Stimulated activated naive CD8-positive, alpha-beta T cell treated with anti-CD3 and anti-CD28 coated beads, Interleukin-15, Interleukin-2, amounts not matched to agents 100 U/mL and 50 U/mL, for 24 hours (primary cell): ENCODE measurements at regions not wholly inside any gene's neighbourhood (a gene's known extent, or its start where the extent isn't known, plus 50 kb on each side); places are given as distances from the start of the nearest gene placed in this dataset.
"Not testable (repeated sequence)": the region's sequence is repeated elsewhere in the genome, so short reads cannot be mapped to it uniquely, and the experiment has no call there.

ENCODE experiments used
- ATAC-seq: fragments of 150-1000 bp; cut with Tn5 transposase; one replicate; pipeline ENCODE4 v1.10.0; 2021
- DNase-seq: peaks from one replicate; pipeline ENCODE4 v3.0.0; 2021

DNA sequence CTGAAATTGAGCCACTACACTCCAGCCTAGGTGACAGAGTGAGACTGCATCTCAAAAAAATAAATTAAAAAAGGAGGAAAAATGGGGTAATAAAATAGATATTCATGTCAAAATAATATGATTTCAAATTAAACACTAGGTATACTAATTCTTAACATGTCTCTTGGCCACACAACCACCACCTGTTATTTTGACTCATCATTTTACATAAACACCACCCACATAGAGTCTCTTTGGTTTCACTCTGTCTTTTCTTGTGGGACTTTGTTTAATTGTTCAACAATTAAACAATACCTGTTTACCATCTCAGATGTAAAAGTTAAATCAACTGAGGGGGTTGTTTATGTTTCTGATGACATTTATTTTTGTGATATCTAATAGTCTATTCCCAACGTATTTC lies 476.8 kb upstream of the ADGRB3 start:
- ATAC-seq (no peak), DNase-seq (no peak)

DNA sequence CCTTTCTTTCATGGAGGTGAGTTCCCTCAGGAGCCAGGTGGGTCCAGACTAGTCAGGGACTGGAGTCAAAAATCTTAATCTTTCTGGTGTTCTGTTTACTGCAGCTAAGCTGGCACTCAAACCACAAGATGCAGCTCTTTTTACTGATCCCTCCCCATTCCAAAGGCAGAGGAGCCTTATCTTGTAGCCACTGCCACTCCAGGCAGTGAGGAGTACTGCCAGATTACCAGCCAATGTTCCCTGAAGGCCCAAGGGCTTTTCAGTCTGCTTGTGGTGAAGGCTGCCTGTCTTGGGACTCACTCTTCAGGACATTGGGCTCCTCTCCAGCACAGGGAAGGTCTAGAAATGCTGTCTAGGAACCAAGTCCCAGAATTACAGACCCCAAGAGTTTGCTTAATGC lies 490.4 kb upstream of the ADGRB3 start:
- ATAC-seq: no peak
- DNase-seq: no peak

DNA sequence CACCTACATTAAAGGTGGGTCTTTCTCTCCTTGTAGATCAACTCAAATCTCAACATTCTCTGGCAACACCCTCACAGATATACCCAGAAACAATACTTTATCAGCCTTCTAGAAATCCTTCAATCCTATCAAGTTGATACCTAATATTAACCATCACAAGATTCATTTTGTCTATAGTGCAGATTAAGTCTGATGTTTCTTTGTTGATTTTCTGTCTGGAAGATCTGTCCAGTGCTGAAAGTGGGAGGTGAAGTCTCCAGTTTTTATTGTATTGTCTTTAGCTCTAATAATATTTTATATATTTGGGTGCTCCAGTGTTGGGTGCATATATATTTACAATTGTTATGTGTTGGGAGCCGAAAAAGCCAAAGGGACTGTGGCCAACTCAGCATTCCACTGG lies 493.9 kb upstream of the ADGRB3 start:
- no peak for DNase-seq
- no peak for ATAC-seq

DNA sequence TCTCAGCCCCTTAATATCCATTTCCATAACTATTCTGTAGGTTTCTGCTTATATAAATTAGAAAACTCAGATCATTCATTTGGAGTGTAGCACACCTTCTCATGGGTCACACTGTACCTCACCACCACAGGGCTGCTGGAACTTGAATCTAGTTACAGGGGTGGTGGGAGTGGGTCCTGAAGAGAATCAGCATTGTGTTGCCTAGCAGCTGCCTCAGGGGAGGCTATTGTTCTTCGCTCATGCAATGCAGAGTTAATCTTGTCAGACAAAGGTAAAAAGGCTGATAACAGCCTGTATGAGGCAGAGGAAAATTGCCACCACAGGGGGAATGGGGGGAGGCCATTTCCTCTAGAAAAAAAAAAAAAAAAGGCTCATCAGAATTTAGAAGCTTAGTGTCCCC lies 496.0 kb upstream of the ADGRB3 start:
- ATAC-seq (no peak), DNase-seq (no peak)

DNA sequence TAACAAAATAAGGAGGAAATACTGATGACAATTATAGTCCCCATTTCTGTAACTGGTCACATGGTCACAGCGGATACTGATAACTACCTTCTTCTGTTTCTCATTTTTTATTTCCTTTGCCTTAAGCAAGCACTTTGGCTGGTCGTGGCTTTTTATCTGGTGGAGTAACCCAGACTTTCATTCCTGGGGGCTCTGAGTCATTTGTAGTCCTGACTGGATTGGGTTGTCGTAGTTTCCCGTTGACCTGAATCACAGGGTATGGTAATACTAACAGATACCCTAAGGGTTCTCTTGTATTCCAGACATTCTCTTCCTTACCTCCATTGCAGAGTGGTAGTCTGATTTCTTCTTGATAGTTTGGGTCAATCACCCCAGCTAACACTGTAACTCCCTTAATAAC lies 500.3 kb upstream of the ADGRB3 start:
- ATAC-seq: no peak
- DNase-seq: no peak

DNA sequence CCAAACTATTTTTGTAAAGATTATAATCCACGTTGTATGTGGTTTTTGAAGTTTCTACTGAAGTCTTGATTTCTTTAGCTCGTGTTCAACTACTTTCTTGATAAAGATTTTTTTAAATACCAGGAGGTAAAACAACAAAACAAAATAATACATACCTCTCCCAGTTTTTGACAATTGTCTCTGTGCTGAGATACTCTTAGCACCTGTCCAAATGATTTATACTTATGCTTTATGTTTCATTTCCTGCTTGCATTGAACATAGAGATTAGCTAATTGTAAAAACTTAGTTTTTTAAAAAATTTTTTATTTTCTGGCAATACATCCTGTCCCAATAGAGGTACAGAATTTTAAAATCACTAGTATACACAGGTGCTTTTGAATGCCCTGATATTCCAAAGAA lies 506.9 kb upstream of the ADGRB3 start:
- DNase-seq (no peak), ATAC-seq (no peak)

DNA sequence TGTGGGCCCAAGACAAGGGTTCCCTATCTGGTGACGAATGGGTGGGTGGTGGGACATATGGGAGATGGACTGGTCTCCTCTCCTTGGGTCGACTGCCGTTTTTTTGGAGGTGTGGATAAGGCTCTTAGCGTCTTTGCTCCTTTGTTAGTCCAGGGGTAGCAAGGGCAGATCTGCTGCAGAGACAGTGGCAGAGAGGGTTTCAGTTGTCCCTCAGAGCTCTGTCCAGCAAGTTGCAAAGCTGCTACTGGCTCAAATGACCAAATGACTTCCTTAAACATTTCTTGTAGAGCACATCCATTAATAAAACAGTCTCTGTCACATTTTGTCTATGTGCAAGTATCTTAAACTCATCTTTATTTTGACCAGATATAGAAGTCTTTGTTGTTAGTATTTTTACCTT lies 508.0 kb upstream of the ADGRB3 start:
- ATAC-seq (no peak), DNase-seq (no peak)

DNA sequence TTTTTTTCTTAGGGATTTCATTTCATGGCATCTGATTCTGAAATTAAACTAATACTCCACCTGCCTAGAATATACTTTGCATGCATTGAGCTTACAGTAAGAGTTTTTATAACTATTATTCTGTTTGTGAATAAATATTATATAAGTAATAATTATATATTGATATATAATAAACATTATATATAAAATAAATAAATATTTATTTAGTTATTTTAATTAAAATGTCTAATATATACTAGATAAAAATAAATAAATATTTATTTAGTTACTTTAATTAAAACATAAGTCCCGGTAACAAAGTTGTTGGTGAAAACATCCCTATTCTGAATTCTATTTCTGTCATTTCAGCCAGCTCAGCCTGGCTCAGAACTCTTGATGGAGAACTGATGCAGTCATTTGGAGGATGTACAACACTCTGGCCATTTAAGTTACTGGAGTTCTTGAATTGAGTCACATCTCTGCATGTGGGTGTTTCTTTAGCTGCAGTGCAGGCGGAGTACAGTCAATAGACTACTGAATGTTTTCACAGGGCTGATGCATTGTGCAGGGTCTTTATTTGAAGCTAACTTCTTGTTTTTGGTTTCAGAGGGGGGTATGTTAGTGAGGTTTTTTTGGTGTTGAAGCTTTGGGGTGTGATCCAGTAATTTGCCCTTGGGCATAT lies 508.9 kb upstream of the ADGRB3 start:
- ATAC-seq: no peak
- no peak for DNase-seq

DNA sequence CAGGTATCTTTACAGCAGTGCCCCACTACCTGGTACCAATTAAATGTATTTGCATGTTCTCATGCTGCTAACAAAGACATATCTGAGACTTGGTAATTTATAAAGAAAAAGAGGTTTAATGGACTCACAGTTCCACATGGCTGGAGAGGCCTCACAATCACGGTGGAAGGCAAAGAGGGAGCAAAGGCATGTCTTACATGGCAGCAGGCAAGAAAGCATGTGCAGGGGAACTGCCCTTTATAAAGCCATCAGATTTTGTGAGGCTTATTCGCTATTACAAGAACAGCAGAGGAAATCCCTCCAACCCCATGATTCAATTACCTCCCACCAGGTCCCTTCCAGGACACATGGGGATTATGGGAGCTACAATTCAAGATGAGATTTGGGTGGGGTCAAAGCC lies 512.1 kb upstream of the ADGRB3 start:
- DNase-seq, ATAC-seq: not testable (repeated sequence)

DNA sequence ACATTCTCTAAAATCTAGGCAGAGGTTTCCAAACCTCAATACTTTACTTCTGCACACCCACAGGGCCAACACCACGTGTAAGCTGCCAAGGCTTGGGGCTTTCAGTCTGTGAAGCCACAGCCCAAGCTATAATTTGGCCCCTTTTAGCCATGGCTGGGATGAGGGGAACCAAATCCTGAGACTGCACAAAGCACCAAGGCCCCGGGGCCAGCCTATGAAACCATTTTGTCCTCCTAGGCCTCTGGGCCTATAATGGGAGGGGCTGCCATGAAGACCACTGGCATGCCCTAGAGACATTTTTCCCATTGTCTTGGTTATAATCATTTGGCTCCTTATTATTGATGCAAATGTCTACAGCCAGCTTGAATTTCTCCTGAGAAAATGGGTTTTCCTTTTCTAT lies 513.0 kb upstream of the ADGRB3 start:
- ATAC-seq (no peak), DNase-seq (no peak)

DNA sequence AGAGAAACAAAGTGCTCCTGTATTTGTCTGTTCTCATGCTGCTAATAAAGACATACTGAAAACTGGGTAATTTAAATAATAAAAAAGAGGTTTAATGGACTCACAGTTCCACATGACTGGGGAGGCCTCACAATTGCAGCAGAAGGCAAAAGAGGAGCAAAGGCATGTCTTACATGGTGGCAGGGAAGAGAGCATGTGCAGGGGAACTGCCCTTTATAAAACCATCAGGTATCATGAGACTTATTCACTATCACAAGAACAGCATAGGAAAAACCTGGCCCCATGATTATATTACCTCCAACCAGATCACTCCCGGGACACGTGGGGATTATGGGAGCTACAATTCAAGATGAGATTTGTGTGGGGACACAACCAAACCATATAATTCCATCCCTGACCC lies 514.1 kb upstream of the ADGRB3 start:
- DNase-seq, ATAC-seq: not testable (repeated sequence)

DNA sequence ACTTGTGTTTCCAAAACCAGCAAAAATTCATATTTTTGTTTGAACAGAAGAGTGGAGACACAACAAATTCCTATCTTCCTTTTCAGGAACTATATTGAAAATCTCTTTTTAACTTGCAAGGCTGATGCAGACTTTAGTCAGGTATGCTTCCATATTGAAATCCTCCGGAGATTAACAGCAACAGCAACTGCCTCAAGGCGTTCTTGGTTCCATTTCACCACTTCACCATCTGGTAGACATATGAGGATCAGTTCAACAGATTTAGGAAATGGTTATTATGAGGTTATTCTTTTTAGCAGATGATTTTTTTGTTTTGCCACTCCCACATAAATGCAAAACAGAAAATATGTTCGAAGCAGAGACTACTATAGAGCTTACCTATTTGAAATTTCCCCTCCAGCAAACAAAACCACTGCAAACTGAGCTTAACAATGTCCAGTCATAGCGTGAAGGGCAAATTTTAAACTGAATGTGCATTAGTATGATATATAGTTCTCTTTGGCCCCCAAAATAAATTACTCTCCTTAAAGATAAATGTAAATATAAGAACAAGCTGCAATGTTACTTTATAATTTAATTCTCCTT lies 520.5 kb upstream of the ADGRB3 start:
- no peak for DNase-seq
- no peak for ATAC-seq

DNA sequence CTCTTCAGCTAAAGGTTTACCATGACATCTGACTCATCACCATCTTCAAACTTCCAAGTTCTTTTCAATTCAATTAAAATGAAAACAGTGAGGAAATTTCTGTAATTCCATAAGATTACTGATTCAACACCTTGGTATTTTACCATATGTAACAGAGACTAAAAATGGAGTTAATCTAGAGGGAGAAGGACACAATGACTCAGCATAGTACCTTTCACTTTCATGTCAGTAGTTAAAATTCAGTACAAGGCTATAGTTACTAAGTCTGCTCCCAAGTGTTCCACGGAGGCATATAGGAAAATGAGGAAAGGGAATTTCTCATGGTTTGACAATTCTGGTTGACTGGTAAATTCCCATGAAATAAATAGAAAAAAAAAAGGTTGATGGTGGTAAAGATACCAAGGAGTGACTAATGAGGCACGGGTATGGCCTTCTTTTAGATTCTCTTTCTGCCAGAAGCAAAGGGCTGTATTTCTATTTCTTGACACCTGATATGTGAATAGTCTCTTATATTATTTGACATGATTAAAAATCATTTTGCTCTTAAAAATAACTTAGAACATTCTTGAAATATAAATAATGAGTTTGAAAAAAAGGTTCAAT lies 526.7 kb upstream of the ADGRB3 start:
- ATAC-seq (no peak), DNase-seq (no peak)

DNA sequence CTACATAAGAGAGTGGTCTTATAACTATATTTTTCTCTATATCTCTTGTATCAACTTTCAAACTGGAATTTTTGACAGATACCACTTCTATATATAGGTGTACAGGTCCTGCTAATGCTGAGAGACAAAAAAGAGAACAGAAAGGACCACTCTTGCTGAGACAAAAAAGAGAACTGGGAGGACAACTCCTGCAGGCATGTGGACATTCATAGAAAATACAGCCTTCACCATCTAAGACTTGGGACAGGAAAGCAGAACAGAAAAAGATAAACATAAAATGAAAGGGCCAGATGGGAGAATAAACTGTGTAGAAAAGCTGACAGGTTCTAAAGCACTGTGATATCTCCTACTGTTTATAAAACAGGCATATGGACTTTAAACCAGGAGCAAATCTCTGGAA lies 541.0 kb upstream of the ADGRB3 start:
- DNase-seq (no peak), ATAC-seq (no peak)

DNA sequence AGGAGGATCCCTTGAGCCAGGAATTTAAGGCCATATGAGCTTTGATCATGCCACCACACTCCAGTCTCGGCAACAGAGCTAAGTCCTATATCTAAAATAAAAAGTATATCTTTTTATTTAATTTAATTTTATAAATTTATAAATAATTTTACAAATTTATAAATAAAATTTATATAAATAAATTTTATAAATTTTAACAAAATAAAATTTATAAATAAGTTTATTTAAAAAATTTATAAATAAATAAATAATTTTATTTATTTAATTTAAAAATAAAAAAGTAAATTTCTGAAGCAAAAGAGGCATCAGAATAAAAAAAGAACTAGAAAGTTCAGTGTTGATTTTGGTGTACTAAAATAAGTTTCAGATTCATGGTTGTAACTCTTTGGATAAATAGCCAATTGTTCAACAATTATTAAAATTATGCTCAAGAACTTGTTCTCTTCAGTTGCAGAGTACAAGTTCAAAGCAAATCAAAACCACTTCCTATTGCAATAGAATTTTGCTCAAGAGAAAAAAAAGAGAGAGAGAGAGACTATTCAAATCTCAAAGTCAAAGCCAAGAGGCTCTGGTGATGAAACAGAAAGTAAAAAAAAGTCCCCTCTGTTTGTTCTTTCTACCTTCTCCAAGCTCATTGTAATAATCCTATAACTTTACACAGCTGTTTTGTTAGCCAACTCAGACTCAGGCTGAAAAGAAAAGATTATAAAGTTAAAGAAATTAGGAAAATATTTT lies 547.5 kb upstream of the ADGRB3 start:
- ATAC-seq (no peak), DNase-seq (no peak)

DNA sequence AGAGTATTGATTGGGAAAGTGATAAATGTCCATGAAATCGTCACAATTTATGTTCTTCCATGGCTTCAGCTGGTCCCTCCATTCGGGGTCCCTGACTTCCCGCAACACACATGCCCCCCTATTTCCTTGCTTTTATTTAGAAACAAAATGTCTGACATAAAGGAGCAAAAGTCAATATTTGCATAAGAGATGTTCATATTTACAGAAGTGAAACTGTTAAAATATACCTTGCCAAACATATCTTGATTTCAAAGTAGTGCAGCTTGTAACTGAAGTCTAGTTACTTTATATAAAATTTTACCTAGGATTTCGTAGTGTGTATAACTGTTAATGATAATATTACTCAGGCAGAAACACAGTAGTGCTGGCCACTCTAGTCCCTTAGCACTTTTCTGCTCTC lies 548.9 kb upstream of the ADGRB3 start:
- no peak for DNase-seq
- ATAC-seq: no peak

DNA sequence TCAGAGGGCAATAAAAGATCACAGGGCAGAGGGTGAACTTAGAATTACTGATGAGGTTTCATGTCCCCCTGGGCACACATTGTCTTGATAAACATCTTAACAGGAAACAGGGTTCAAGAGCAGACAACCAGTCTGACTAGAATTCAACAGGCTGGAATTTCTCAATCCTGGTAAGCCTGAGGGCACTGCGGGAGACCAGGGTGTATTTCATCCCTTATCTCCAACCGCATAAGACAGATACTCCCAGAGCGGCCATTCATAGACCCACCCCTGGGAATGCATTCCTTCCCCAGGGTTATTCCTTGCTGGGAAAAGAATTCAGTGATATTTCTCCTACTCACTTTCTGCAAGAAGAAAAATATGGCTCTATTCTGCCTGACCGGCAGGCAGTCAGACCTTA lies 549.5 kb upstream of the ADGRB3 start:
- not testable (repeated sequence) for ATAC-seq, DNase-seq

DNA sequence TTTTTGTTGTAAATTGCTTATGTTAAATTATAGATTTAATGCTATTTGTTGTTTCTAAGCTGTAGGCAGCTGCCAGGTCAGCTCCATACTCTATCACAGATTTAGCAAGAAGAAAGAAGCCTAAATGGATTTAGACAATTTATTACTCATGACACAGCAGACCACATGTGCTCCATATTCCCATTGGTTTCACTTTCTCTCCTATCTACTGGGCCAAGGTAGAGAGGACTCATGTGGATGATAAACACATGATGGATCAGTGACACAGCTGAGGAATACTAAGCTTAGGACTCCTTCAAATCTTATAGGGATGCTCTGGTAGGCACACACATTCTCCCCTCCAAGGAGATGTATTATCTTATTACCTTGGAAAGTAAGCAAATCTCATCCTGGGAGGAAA lies 553.0 kb upstream of the ADGRB3 start:
- DNase-seq: no peak

DNA sequence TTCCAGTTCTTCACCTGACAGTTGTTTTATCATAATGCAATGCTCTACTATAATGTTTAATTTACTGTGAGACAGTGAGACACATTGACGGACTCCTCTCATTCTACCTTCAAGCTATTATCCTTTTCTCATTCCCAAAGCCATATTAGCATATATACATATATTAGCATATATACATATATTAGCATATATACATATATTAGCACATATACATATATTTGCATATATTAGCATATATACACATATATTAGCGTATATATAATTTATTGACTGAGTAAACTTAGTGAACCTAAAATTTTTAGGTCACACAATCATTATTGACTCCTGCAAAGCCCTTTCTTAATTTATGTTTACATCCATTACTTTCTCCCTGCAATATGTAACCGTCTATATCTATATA lies 555.0 kb upstream of the ADGRB3 start:
- no peak for ATAC-seq
- DNase-seq: no peak

More for the DNA sequence above, 553.0 kb upstream of the ADGRB3 start:
- no peak for ATAC-seq

DNA sequence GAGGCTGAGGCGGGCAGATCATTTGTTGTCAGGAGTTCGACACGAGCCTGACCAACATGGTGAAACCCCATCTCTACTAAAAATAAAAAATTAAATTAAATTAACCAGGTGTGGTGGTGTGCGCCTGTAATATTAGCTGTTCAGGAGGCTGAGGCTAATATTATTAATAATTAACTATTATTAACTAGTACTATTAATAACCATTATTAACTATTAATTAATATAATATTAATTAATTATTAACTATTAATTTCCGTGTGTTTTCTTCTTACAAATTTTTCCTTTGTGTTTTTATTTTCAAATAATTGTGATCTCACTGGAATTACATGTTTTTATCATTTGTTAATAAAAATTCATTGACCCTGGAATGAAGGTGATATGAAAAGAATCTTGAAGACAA lies 557.4 kb upstream of the ADGRB3 start:
- ATAC-seq (no peak), DNase-seq (no peak)

DNA sequence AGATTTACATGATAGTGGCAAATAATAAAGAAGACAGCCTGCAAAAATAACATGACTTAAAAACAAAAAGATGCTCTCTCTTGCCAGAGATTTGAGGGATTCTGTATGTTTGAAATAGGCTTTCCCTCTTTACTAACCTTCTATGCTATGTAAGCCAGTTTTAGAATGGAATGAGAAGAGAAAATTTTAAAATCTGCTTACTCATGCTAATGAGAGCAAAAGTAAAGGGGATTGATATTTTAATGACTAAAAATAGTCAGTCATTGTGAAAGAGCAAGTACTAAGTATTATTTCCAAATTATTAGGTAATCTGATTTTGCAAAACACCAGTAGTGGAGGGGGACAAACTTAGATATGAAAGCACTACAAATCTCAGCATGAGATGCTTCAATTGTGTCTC lies 563.3 kb upstream of the ADGRB3 start:
- ATAC-seq: no peak

DNA sequence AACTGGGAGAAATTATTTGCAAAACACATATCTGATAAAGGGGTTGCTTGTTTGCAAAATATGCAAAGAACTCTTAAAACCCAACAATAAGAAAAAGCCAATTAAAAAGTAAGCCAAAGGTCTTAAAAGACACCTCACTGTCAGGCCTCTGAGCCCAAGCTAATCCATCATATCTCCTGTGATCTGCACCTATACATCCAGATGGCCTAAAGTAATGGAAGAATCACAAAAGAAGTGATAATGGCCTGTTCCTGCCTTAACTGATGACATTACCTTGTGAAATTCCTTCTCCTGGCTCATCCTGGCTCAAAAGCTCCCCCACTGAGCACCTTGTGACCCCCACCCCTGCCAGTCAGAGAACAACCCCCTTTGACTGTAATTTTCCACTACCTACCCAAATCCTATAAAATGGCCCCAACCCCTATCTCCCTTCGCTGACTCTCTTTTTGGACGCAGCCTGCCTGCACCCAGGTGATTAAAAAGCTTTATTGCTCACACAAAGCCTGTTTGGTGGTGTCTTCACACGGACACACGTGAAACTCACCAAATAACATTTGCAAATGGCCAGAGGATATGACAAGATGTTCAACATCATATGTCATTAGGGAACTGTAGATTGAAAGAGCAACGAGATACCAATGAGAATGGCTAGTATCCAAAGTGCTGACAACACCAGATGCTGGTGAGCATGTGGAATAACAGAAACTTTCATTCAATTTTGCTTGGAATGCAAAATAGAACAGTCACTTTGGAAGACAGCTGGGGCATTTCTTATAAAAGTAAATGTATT lies 565.0 kb upstream of the ADGRB3 start:
- no peak for DNase-seq
- ATAC-seq: no peak

More for the DNA sequence above, 563.3 kb upstream of the ADGRB3 start:
- no peak for DNase-seq

DNA sequence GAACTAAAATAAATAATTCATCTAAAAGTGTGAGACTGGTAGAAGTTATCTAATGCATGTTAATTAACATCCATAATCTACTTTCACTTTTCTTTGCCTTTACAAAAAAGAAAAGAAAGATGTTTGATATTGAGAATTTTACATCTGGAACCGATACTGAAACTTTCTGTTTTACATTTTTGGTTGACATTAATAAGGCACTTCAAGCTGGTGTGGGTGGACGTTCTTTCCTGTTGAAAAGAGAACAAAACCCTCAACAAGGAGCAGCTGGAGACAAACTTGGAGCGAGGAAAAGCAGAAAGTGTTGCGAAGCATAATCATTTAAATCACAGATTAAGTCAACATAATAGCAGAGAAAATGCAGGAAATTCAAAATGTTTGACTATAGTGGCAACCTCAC lies 575.2 kb upstream of the ADGRB3 start:
- ATAC-seq (no peak), DNase-seq (no peak)
